OCI-LY3 (cell line): ENCODE measurements at regions not wholly inside any gene's neighbourhood (a gene's known extent, or its start where the extent isn't known, plus 50 kb on each side); places are given as distances from the start of the nearest gene placed in this dataset.
A peak's percentile ranks its signal among the peaks of the same experiment; 100 is the strongest.

Experiments used
- H2AFZ ChIP-seq: fragments of 200-600, 300-600 bp; shearing (Covaris generic); 2 replicates; pipeline ENCODE4 v1.6.0; 2014; ENCODE audit warnings: antibody characterized with exemption, low read depth, low read length
- H3K27ac ChIP-seq: fragments of 200-600, 300-600 bp; sonication (generic); 2 replicates; pipeline ENCODE4 v1.5.1; 2014; ENCODE audit warnings: mild to moderate bottlenecking, low read length, moderate library complexity, mixed read lengths
- H3K27me3 ChIP-seq: fragments of 200-600, 300-600 bp; sonication (generic); 2 replicates; pipeline ENCODE4 v1.6.1; 2014; ENCODE audit warnings: low read depth, low read length, mixed read lengths
- H3K36me3 ChIP-seq: fragments of 200-600, 300-600 bp; sonication (generic); replicated peaks from 2 replicates; pipeline ENCODE3; 2014; ENCODE audit warnings: low read depth, low read length, mixed read lengths
- H3K4me1 ChIP-seq: fragments of 300-600, 200-600 bp; sonication (generic); 2 replicates; pipeline ENCODE4 v1.6.1; 2014; ENCODE audit warnings: low read length, mixed read lengths
- H3K4me2 ChIP-seq: fragments of 200-600, 300-600 bp; sonication (generic); 2 replicates; pipeline ENCODE4 v1.6.1; 2014; ENCODE audit warnings: low read length, mixed read lengths
- H3K4me3 ChIP-seq: fragments of 300-600, 200-600 bp; sonication (generic); 2 replicates; pipeline ENCODE4 v1.5.1; 2014; ENCODE audit warnings: antibody characterized with exemption, mild to moderate bottlenecking, low read length, moderate library complexity
- H3K79me2 ChIP-seq: fragments of 300-600, 200-600 bp; shearing (Covaris generic); 2 replicates; pipeline ENCODE4 v1.6.1; 2014; ENCODE audit warnings: mild to moderate bottlenecking, low read length, mixed read lengths
- H3K9ac ChIP-seq: fragments of 300-600, 200-600 bp; shearing (Covaris generic); 2 replicates; pipeline ENCODE4 v1.6.0; 2014; ENCODE audit warnings: mild to moderate bottlenecking, low read length, moderate library complexity
- H3K9me3 ChIP-seq: fragments of 200-600, 300-600 bp; shearing (Covaris generic); 2 replicates; pipeline ENCODE4 v1.6.1; 2014; ENCODE audit warnings: low read length, mixed read lengths; ENCODE audit not compliant: insufficient read depth
- H4K20me1 ChIP-seq: fragments of 200-600, 300-600 bp; sonication (generic); 2 replicates; pipeline ENCODE4 v1.6.1; 2016; ENCODE audit warnings: low read length, mixed read lengths; ENCODE audit not compliant: insufficient read depth
- CTCF ChIP-seq: fragments of 200-600, 300-600 bp; sonication (generic); IDR thresholded peaks from 2 replicates; pipeline ENCODE4 v1.5.1; 2014; ENCODE audit warnings: antibody characterized with exemption, low read length, low read depth
- EZH2phosphoT487 ChIP-seq: fragments of 200-600 bp; shearing (Covaris generic); IDR thresholded peaks from 2 replicates; pipeline ENCODE4 v1.6.1; 2018; ENCODE audit warnings: antibody characterized with exemption, mixed run types, low read depth

DNA sequence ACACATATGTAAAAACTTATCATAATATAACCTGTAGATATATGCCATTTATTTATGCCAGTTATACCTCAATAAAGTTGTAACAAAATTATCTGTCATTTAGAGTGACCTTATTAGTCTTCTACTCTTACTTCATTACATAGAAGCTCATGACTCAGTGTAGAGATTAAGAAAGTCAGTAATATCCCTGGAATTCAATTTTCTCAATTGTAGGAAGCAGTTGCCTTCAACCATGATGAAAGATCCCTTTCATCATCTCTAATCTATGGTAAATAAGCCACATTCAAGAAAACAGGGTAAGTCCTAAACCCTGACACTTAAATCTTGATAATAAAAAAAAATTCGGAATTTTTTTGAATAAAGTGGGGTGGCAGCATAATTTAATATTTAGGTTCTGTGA, 216.5 kb upstream of the PEX5L start:
- no peak overlapping the region for H3K27ac ChIP-seq
- no peaks in the 10 kb centered on the region for H3K27me3 ChIP-seq
- no peak overlapping the region for H3K4me3 ChIP-seq
- no peaks in the 10 kb centered on the region for H3K79me2 ChIP-seq
- no peak overlapping the region for H3K9ac ChIP-seq
- no peaks in the 10 kb centered on the region for H4K20me1 ChIP-seq
- H3K9me3 ChIP-seq, result peaks cover 1% of the 10 kb centered on the region; the same call in 1 of the 2 replicates
- H3K4me1 ChIP-seq, result no peaks in the 10 kb centered on the region
- no peaks in the 10 kb centered on the region for H3K36me3 ChIP-seq
- no peak overlapping the region for H3K4me2 ChIP-seq
- H2AFZ ChIP-seq, result no peak overlapping the region
- TF ChIP-seq EZH2phosphoT487 (no peak), CTCF (no peak)

GRCh38 chr3:180264479-180264878, 227.7 kb upstream of the PEX5L start:
- Histone ChIP-seq H4K20me1 (no peaks in the 10 kb centered on the region), H3K36me3 (no peaks in the 10 kb centered on the region), H3K79me2 (no peaks in the 10 kb centered on the region), H3K9me3 (no peaks in the 10 kb centered on the region), H3K4me2 (no peak overlapping the region), H3K27me3 (no peaks in the 10 kb centered on the region), H2AFZ (no peak overlapping the region), H3K9ac (no peak overlapping the region), H3K4me1 (peaks cover 7% of the 10 kb centered on the region; the same call in 1 of the 2 replicates), H3K4me3 (no peak overlapping the region), H3K27ac (no peak overlapping the region)
- TF ChIP-seq EZH2phosphoT487, result no peak
- TF ChIP-seq CTCF, result no peak

DNA sequence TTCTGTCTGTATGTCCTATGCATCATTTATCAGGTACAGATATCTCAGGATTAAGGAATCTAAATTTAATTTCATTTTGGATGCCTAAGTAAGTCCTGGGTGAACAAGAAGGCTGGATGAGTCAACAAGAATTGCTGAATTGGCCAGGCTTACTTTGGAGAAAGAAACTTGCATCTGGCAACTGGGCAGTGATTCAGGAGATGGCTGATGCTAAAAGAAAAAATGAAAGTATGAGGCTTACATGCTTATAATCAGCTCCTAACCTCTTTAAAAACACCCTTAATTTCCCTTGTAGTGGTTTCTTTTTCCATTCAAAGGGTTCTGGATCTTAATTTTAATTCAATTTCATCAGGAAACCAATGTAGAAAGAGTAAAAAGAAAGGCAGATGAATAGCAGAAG, 228.8 kb upstream of the PEX5L start:
- H3K27ac ChIP-seq, result no peak overlapping the region
- H3K27me3 ChIP-seq, result no peaks in the 10 kb centered on the region
- no peak overlapping the region for H3K4me3 ChIP-seq
- peaks cover 7% of the 10 kb centered on the region; the same call in 1 of the 2 replicates for H3K4me1 ChIP-seq
- TF ChIP-seq CTCF (no peak), EZH2phosphoT487 (no peak)
- no peaks in the 10 kb centered on the region for H3K9me3 ChIP-seq
- no peaks in the 10 kb centered on the region for H3K79me2 ChIP-seq
- H2AFZ ChIP-seq, result no peak overlapping the region; the same call in 1 of the 2 replicates
- H3K36me3 ChIP-seq, result no peaks in the 10 kb centered on the region
- H4K20me1 ChIP-seq, result no peaks in the 10 kb centered on the region
- H3K9ac ChIP-seq, result no peak overlapping the region
- no peak overlapping the region for H3K4me2 ChIP-seq

DNA sequence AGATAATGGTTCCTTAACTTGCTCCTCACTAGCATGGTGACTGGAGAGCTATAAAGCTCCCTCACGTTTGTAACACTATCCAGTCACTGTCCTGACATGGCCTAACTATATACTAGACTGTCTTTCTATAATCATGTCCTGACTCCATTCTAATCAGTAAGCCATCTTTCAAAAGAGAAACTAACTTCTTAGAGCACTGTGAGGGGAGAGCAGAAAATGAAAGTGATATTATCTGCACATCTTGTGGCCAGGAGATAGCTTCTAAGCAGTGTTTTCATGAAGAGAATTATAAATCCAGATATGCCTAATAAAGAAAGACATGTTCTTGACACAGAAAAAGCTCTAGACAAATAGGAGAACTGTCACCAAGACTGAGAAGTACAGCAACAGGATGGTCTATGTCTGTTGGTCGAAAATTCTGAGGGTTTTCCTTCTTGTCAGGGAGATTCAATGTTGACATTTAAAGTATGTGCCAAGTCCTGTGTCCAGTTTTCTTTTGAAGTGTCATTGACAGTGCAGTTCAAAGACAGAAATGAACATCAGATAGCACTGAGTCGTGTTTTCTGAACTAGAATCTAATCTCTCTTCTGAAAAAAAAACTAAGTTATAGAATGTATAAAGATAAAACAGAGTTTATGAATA, 230.6 kb upstream of the PEX5L start:
- Histone ChIP-seq H3K27me3 (no peaks in the 10 kb centered on the region), H3K9ac (no peak overlapping the region), H3K79me2 (no peaks in the 10 kb centered on the region), H3K4me2 (peak overlapping the region; percentile 52), H2AFZ (peak overlapping the region; percentile 57), H3K9me3 (no peaks in the 10 kb centered on the region), H3K4me1 (peaks cover 7% of the 10 kb centered on the region; the same call in 1 of the 2 replicates), H3K36me3 (no peaks in the 10 kb centered on the region), H4K20me1 (no peaks in the 10 kb centered on the region), H3K27ac (no peak overlapping the region), H3K4me3 (peak overlapping the region; percentile 16)
- TF ChIP-seq EZH2phosphoT487 (no peak), CTCF (no peak)
